B cell (primary cell): ENCODE measurements at regions not wholly inside any gene's neighbourhood (a gene's known extent, or its start where the extent isn't known, plus 50 kb on each side); places are given as distances from the start of the nearest gene placed in this dataset.

Source experiments
- CTCF ChIP-seq: fragments of 200-600 bp; IDR thresholded peaks from one replicate; pipeline ENCODE4 v1.8.0; 2022; ENCODE audit warnings: antibody characterized with exemption, mild to moderate bottlenecking
- EZH2 ChIP-seq: IDR thresholded peaks from 2 replicates; pipeline ENCODE4 v1.6.1; 2012; ENCODE audit warnings: borderline replicate concordance, low read depth, mild to moderate bottlenecking, moderate library complexity, low read length; ENCODE audit not compliant: insufficient read depth, poor library complexity, severe bottlenecking

DNA sequence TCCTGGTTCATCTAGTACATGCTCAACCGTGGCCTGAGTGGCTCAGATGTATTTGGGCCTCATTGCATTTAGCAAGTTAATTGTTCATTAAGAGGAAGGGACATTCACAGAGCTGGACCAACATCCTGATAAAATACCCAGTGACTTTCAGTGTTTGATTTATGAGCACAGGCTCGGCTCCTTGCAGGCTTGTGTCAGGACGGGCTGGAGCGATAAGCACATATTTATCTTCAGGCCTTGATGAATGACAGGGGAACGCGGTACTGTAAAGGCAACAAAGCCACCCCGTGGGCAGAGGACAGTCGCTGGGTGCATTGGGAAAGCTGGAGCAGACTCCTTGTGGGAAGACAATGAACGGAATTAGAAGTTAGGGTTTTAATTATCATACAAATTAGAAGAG lies 548.6 kb upstream of the HS6ST1 start:
- TF ChIP-seq CTCF: no peak
- no peak for TF ChIP-seq EZH2
